H1 (cell line): ENCODE measurements at regions not wholly inside any gene's neighbourhood (a gene's known extent, or its start where the extent isn't known, plus 50 kb on each side); places are given as distances from the start of the nearest gene placed in this dataset.

Source experiments
- CTCF ChIP-seq, 3 experiments: IDR thresholded peaks; 1 replicate in 2 of 3; 2 replicates in 1 of 3; pipeline versions ENCODE4 v1.5.1 to v1.6.1; 2011; ENCODE audit warnings: low read length in 3 of 3, mild to moderate bottlenecking in 3 of 3, inconsistent platforms in 2 of 3, low read depth in 1 of 3, moderate library complexity in 1 of 3; ENCODE audit not compliant: insufficient read depth in 1 of 3; ENCODE audit errors: control extremely low read depth in 1 of 3
- KDM4A ChIP-seq: IDR thresholded peaks from one replicate; pipeline ENCODE4 v1.7.1; 2012; ENCODE audit warnings: low read depth, mild to moderate bottlenecking, moderate library complexity, low read length, inconsistent platforms; ENCODE audit not compliant: severe bottlenecking
- SAP30 ChIP-seq: fragments of 300-600 bp; sonication (generic); IDR thresholded peaks from 2 replicates; pipeline ENCODE4 v1.7.1; 2012; ENCODE audit warnings: low read length, moderate library complexity, mild to moderate bottlenecking, inconsistent platforms; ENCODE audit not compliant: insufficient read depth, insufficient replicate concordance
- SUZ12 ChIP-seq: fragments of 200-600 bp; sonication (generic); IDR thresholded peaks from 2 replicates; pipeline ENCODE4 v1.6.1; 2012; ENCODE audit warnings: mild to moderate bottlenecking, inconsistent platforms, low read length, moderate library complexity, mixed read lengths
- TCF12 ChIP-seq: IDR thresholded peaks from 2 replicates; pipeline ENCODE4 v1.6.1; 2011; ENCODE audit warnings: low read depth, mild to moderate bottlenecking, low read length

GRCh38 chr1:208534599-208534897 is 290.4 kb upstream of the PLXNA2 start (continued):
- TF ChIP-seq TCF12 (no peak), SAP30 (no peak), SUZ12 (no peak), CTCF (IDR thresholded peaks at IDR 0.05; ENCODE audit: control extremely low read depth in 1 of 3, insufficient read depth in 1 of 3, low read depth in 1 of 3, low read length in 3 of 3) (no peak), KDM4A (no peak)
